SU-DHL-6 (cell line): ENCODE measurements at regions not wholly inside any gene's neighbourhood (a gene's known extent, or its start where the extent isn't known, plus 50 kb on each side); places are given as distances from the start of the nearest gene placed in this dataset.

ENCODE experiments used
- H2AFZ ChIP-seq: fragments of 200-600 bp; sonication (generic); 2 replicates; pipeline ENCODE4 v1.6.1; 2014; ENCODE audit warnings: low read depth, mild to moderate bottlenecking, moderate library complexity, mixed read lengths, antibody characterized with exemption, low read length; ENCODE audit not compliant: severe bottlenecking
- H3F3A ChIP-seq: fragments of 200-600 bp; shearing (Covaris generic); 2 replicates; pipeline ENCODE4 v1.6.0; 2016; ENCODE audit warnings: antibody characterized with exemption, mild to moderate bottlenecking; ENCODE audit not compliant: insufficient read depth
- H3K27ac ChIP-seq: fragments of 200-600 bp; sonication (generic); 2 replicates; pipeline ENCODE4 v1.5.1; 2016; ENCODE audit warnings: low read depth, mild to moderate bottlenecking, low read length, moderate library complexity, mixed read lengths
- H3K27me3 ChIP-seq: fragments of 200-600 bp; sonication (generic), shearing (Covaris generic); 2 replicates; pipeline ENCODE4 v1.6.0; 2014; ENCODE audit warnings: mild to moderate bottlenecking, low read length
- H3K36me3 ChIP-seq: fragments of 200-600 bp; sonication (generic); 2 replicates; pipeline ENCODE4 v1.6.1; 2014; ENCODE audit warnings: mild to moderate bottlenecking, low read length, mixed read lengths
- H3K4me2 ChIP-seq: fragments of 300-600, 200-600 bp; shearing (Covaris generic), sonication (generic); 2 replicates; pipeline ENCODE4 v1.6.0; 2014; ENCODE audit warnings: low read length, low read depth, mild to moderate bottlenecking; ENCODE audit not compliant: poor library complexity, severe bottlenecking
- H3K4me3 ChIP-seq: fragments of 200-600 bp; sonication (generic); 2 replicates; pipeline ENCODE4 v1.5.1; 2014; ENCODE audit warnings: antibody characterized with exemption, low read length, mild to moderate bottlenecking, mixed read lengths; ENCODE audit not compliant: insufficient read depth, poor library complexity, severe bottlenecking
- H3K79me2 ChIP-seq: fragments of 200-600 bp; sonication (generic); 2 replicates; pipeline ENCODE4 v1.6.1; 2014; ENCODE audit warnings: mild to moderate bottlenecking, low read length, moderate library complexity; ENCODE audit not compliant: insufficient read depth
- H3K9ac ChIP-seq: fragments of 200-600 bp; sonication (generic); 2 replicates; pipeline ENCODE4 v1.7.0; 2014; ENCODE audit warnings: mild to moderate bottlenecking, low read length
- H3K9me2 ChIP-seq: fragments of 200-600 bp; sonication (generic); replicated peaks from 2 replicates; pipeline ENCODE4 v1.6.1; 2014; ENCODE audit warnings: low read length; ENCODE audit not compliant: insufficient read depth
- H3K9me3 ChIP-seq: fragments of 200-600 bp; sonication (generic); 2 replicates; pipeline ENCODE4 v1.6.1; 2014; ENCODE audit warnings: low read length, mixed read lengths; ENCODE audit not compliant: insufficient read depth
- H4K20me1 ChIP-seq: fragments of 200-600 bp; sonication (generic); 2 replicates; pipeline ENCODE4 v1.6.1; 2014; ENCODE audit warnings: low read depth, mild to moderate bottlenecking, antibody characterized with exemption, low read length, moderate library complexity, mixed read lengths
- EZH2phosphoT487 ChIP-seq: fragments of 200-600 bp; sonication (generic), shearing (Covaris generic); conservative IDR thresholded peaks from 2 replicates; pipeline ENCODE4 v1.6.1; 2018; ENCODE audit warnings: mild to moderate bottlenecking, antibody characterized with exemption, low read length, moderate library complexity, mixed read lengths
- TF ChIP-seq, protein P1 (sequence below): fragments of 200-600 bp; sonication (generic); IDR thresholded peaks from one replicate; pipeline ENCODE4 v1.5.1; 2017; ENCODE audit warnings: antibody characterized with exemption, mild to moderate bottlenecking, low read length, moderate library complexity; ENCODE audit not compliant: insufficient read depth, poor library complexity, severe bottlenecking

DNA sequence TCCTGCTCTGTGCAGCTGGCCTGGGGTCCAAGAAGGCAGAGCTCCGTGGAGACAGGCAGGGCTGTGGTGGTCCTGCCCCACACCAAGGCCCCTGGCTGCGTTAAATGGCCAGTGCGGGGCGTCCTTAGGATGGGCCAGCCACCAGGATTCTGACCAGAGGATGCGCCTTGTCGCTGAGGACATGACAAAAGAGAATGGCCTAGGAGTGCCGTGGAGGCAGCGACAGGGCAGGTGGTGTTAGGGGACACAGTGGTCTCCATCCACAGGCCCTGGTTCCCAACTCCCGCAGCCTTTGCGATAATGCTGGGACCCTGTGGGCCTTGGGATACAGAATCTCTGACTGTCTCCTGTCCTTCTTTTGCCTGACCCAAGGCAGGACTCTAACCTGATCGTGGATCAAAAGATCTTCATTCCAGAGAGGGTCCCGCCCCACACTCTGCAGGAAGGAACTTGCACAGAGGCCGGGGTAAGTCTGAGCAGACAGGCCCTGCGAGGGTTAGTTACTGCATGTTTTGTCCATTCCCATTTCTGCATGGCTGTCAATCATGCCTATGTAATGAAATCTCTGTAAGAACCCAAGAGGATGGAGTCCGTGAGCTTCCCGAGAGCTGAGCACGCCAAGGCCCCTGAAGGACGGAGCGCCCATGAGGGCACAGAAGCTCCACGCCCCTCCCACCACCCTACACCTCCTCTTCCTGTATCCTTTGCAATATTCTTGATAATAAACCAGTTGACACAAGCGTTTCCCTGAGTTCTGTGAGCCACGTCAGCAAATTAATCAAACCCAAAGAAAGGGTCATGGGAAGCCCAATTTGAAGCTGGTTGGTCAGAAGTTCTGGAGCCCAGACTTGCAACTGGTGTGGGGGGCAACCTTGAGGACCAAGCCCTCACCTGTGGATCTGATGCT is 251.5 kb upstream of the SALL3 start:
- no peak overlapping the region for H3K4me2 ChIP-seq
- H3K9me3 ChIP-seq, result no peaks in the 10 kb centered on the region
- no peak overlapping the region for H3K27ac ChIP-seq
- H2AFZ ChIP-seq, result no peak overlapping the region
- H3K4me3 ChIP-seq, result no peak overlapping the region
- no peaks in the 10 kb centered on the region for H3K27me3 ChIP-seq
- no peaks in the 10 kb centered on the region for H4K20me1 ChIP-seq
- H3K79me2 ChIP-seq, result no peaks in the 10 kb centered on the region
- no peaks in the 10 kb centered on the region for H3K9me2 ChIP-seq
- no peaks in the 10 kb centered on the region for H3K36me3 ChIP-seq
- no peak overlapping the region for H3K9ac ChIP-seq
- TF ChIP-seq, protein P1, sequence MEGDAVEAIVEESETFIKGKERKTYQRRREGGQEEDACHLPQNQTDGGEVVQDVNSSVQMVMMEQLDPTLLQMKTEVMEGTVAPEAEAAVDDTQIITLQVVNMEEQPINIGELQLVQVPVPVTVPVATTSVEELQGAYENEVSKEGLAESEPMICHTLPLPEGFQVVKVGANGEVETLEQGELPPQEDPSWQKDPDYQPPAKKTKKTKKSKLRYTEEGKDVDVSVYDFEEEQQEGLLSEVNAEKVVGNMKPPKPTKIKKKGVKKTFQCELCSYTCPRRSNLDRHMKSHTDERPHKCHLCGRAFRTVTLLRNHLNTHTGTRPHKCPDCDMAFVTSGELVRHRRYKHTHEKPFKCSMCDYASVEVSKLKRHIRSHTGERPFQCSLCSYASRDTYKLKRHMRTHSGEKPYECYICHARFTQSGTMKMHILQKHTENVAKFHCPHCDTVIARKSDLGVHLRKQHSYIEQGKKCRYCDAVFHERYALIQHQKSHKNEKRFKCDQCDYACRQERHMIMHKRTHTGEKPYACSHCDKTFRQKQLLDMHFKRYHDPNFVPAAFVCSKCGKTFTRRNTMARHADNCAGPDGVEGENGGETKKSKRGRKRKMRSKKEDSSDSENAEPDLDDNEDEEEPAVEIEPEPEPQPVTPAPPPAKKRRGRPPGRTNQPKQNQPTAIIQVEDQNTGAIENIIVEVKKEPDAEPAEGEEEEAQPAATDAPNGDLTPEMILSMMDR, result no peak
- no peak for TF ChIP-seq EZH2phosphoT487
- H3F3A ChIP-seq, result no peaks in the 10 kb centered on the region

DNA sequence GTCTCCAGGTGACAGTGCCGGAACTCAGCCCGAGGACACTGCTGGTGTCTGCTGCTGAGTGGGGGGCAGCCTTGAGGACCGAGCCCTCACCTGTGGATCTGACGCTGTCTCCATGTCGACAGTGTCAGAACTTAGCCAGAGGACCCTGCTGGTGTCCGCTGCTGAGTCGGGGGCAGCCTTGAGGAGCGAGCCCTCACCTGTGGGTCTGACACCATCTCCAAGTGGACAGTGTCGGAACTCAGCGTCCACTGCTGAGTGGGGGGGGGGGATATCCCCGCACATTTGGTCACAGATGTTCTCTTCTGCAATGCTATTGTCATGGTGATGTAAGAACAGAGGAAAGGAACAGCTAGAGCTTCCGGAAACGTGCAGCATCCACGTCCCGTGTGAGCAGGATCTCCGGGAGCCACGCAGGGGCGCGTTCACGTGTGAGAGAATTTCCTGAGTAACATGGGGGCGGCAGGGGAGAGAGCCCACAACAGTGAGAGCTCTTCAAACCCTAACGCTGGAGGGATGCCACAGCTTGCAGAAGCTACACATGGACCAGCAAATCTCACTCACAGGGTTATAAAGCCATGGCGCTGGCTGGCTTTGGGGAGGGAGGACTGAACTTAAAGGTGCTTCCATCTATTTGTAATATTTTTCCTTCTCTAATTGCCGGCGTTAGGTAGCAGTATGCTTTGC is 250.7 kb upstream of the SALL3 start:
- no peaks in the 10 kb centered on the region for H4K20me1 ChIP-seq
- no peak overlapping the region for H3K4me2 ChIP-seq
- no peak overlapping the region for H3K4me3 ChIP-seq
- H3K27me3 ChIP-seq, result no peaks in the 10 kb centered on the region
- no peaks in the 10 kb centered on the region for H3K9me3 ChIP-seq
- H3K79me2 ChIP-seq, result no peaks in the 10 kb centered on the region
- no peaks in the 10 kb centered on the region for H3K36me3 ChIP-seq
- no peak overlapping the region for H2AFZ ChIP-seq
- no peaks in the 10 kb centered on the region for H3F3A ChIP-seq
- no peak overlapping the region for H3K27ac ChIP-seq
- no peaks in the 10 kb centered on the region for H3K9me2 ChIP-seq
- no peak overlapping the region for H3K9ac ChIP-seq
- no peak for TF ChIP-seq EZH2phosphoT487
- TF ChIP-seq, protein P1, result no peak

DNA sequence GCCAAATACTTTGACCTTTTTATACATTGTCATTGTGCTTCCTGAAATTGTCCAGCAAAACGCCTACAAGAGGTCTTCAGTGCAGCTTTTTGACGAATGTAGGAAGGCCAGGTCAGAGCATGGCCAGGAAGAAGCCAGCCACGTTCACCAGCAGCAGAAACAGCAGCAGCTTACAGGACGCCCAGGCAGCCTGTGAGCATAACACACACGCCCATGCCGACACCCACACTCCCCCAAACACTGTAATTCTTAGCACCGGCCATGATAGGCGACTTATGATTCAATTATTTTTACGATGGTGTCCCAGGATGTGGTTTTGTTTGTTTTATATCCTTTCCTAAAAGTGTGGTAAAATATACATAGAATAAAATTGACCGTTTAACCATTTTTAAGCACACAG is 249.1 kb upstream of the SALL3 start:
- TF ChIP-seq EZH2phosphoT487, result no peak
- TF ChIP-seq, protein P1, result no peak

More for the DNA sequence above, 249.1 kb upstream of the SALL3 start:
- Histone ChIP-seq H3K9me2 (no peaks in the 10 kb centered on the region), H3F3A (no peaks in the 10 kb centered on the region), H3K27me3 (no peaks in the 10 kb centered on the region), H3K4me2 (no peak overlapping the region), H4K20me1 (no peaks in the 10 kb centered on the region), H3K36me3 (no peaks in the 10 kb centered on the region), H2AFZ (no peak overlapping the region), H3K9me3 (no peaks in the 10 kb centered on the region), H3K27ac (no peak overlapping the region), H3K4me3 (no peak overlapping the region), H3K9ac (no peak overlapping the region), H3K79me2 (no peaks in the 10 kb centered on the region)
